DMS79 treated with DMSO at 0.1 percent for 48 hours (cell line): ENCODE measurements at regions not wholly inside any gene's neighbourhood (a gene's known extent, or its start where the extent isn't known, plus 50 kb on each side); places are given as distances from the start of the nearest gene placed in this dataset.
"Not testable (repeated sequence)": the region's sequence is repeated elsewhere in the genome, so short reads cannot be mapped to it uniquely, and the experiment has no call there.

Source experiments
- DNase-seq: peaks from one replicate; lab custom pipeline; 2025; lab: John Stamatoyannopoulos, UW

DNA sequence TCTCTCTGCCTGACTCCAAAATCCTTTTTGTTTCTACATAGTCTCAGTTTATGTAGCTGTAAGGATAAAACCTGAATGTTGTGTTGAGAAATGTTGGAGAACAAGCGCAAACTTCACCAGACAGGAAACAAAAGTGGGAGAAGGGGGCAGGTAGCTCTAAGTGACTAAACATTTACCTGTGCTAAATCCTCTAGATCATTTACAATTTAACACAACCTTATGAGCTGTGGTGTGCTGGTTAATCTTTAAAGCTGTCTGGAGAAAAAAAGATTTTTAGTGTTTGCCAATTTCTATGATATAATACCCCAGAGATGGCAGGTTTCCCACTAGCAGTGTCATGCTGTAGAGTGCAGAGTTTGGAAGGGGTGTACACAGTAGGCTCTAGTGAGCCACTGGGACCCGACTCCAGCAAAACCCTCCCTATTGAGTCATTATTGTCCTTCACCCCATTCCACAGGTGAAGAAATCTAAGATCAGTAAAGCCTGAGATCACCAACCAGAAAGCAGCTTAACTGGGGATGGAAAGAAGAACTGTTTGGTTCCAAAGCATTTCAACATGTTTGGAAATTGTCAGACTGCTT lies 992.0 kb downstream of the DCDC2C start:
- DNase-seq, result no peak

DNA sequence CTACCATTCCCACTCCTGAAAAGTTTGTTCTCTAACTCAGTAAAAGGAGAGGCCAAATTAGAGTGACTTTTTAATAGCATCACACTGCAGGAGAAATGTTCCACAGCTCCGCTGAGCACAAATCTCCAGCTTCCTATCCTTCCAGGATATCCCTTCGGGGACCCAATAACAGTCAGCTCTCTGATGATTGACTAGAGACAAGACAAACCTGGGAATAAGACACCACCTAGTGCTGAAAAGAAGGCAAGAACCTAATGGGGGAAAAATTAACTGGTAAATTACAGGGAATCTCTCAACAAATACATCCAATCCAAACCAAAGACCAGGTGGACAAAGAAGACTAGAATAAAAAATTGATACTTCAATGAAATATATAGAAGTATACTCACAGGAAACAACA lies 977.1 kb upstream of the SOX11 start:
- no peak for DNase-seq

DNA sequence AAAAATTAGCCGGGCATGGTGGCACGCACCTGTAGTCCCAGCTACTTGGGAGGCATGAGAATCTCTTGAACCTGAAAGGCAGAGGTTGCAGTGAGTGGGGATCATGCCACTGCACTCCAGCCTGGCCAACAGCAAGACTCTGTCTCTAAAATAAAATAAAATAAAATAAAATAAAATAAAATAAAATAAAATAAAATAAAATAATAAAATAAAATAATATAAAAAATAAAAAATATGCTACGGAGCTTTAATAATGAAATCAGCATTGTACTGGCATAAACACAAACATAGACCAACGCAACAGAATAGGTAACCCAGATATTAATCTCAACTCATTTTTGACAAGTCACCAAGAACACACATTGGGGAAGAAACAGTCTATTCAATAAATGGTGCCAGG lies 973.4 kb upstream of the SOX11 start:
- DNase-seq, result no peak

DNA sequence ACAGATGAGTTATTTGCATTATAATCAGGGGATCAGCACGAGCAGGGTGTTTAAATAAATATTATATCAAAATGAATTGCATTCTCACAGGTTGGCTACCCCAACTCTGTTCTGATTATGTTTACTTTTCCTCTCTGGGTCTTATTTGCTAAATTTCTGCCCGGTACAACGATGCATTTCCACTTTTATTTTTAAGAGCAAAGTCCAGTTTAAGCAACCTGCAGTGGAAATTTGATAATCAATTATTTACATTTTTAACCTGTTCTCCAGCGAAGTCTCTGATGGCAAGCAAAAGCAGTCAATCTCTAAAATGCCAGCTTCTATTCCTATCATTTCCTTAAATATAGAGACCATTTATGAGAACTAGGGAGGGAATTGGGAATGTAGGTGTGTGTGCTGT lies 966.6 kb upstream of the SOX11 start:
- no peak for DNase-seq

DNA sequence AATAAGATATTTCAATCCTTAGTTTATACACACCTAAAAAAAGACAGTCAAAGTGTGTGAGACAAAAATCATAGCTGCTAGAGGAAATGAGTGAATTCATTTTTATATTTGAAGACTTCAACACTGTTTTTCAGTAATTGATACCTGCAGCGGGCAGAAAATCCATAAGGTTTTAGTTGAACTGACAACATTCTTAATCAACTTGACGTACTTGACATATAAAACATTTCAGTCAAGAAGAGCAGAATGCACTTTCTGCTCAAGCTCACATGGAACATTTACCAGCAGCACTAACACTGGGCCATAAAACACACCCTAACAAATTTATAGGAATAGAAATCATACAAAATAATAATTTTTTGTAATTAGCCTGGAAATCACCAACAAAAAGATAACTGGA lies 959.6 kb upstream of the SOX11 start:
- DNase-seq, result no peak

DNA sequence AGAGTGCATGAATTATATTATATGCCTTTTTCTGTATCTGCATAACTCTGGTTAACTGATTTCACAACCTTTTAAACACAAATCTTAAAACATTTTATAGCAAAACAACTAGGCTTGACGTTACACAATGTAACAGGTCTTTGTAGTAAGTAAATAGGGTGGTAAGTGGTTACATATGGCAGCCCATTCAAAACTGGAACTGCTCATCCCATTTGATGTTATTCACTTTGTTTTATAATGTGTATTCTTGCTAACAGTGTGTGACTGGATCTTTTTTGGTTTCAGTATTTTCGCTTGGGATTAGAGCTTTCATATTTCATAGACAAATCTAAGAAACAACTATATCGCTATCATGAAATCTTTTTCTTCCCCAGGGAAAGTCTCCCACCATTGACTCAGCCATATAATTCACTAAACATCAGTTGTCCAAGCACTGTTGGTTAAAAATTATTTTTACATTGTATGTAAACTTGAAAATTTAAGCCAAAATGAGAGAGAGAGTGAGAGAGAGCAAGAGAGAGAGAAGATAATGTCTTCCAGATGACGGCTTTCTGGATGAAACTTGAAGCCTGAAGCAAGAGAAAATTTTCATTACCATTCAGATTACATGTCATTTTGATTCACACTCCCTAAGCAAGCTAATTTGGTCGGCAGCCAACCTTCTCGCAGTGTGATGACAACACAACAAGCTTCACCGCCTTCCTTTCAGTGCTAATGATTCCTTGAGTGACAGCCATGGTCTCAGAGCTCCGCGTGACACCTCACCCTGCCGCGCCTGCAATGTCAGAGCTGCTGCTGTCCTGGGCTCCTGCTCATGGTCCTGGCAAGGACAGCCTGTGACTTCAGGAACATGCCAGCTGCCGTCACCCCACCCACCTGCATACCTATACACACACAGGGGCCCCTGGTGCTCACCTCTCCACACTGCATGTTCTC lies 946.9 kb upstream of the SOX11 start:
- no peak for DNase-seq

DNA sequence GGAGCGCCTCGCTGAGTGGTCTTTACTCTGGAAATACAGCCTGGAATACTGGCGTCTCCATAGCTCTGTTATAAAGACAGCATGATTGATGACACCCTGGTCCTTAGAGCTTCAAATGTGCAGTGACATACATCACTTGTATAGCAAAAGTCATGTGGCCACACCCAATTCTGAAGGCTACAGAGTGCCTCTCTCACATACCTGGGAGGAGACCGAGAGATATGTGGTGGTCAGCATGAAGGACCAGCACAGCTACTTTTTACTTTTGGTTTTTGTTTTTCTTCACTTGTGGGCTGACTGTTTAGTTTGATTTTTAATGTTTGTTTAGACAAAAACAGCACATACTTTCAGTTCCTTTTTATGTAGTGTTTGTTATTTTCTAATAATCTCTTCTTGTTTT lies 938.5 kb upstream of the SOX11 start:
- DNase-seq, result no peak

DNA sequence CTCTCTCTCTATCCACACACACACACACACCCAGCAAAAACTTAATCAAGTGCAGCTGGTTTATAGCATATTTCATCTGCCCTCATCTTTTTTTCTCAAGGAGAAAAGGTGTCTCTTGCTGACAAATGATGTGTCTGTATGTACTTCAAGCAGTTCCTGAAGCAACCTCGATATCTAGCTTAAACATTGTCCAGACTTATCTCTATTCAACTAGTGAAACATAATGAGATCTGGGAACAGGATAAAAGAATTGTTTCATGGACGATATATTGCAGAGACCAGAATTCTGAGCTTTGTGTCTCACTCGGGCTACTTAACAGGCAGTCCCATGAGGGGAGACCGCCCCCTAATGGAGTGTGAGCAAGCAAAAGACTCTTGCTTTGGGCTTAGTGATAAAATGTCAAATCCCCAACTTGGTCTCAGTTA lies 929.2 kb upstream of the SOX11 start:
- DNase-seq, result no peak

DNA sequence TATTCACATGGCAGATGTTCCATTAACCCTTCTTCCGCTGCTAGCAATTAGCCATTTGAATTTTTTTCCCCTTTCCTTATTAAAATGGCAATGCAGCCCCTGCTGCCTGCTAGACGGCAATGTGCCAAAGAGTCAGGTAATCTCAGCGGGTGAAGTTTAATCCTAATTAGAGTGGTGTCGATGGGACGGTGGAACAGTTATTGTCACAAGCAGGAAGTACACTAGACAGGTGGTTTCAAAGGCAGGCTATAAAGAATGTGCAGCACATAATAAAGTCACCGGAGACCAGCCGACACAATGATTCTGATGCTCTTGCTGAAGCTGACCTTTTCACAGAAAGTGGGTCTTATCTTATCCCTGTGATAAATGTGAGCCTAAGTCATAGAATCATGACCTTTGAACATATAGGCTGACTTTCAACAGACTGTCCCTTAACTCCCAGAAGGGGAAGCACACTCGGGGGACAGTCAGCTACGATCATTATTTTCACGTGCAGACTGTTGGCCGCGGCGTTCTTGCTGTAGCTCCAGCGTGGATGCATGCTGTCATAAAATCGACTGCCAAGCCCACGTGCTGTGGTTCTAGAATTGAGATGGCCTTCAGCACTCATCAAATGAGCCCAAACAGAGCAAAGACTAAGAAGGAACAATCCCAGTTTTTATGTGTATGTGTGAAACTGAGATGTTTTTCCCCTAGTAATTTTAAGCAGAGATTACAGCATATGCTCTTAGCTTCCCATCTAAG lies 926.2 kb upstream of the SOX11 start:
- no peak for DNase-seq

DNA sequence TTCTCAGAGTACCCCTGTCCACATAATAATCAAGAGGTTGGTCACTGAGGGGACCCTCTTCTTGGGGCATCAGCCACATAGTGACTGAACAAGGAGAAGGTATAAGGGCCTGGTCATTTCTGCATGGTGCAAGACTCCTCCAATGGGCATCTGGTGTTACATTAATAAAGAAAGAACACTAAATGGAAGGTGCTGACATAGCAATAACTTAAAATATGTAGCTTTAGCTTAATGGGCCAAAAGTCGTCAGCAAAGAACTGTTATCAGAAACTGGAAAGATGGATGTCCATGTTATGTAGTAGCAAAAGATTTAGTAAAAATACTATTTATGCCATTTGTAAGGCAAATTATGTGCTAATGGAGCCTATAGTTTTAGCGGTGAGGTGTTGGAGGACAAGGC lies 916.5 kb upstream of the SOX11 start:
- no peak for DNase-seq

DNA sequence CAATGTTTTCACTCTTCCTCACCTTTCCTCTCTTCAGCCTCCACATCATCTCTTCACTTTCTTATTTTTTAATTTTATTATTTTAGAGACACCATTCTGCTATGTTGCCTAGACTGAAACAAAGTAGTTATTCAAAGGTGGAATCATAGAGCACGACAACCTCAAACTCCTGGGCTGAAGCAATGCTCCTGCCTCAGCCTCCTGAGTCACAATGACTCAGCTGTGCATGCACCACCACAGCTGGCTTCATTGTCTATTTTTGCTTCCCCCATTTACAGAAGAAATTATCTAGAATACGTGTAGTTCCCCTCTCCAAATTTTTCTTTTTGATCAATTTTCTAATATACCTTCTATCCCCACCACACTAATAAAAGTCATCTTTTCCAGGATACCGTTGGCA lies 911.5 kb upstream of the SOX11 start:
- DNase-seq, result no peak

DNA sequence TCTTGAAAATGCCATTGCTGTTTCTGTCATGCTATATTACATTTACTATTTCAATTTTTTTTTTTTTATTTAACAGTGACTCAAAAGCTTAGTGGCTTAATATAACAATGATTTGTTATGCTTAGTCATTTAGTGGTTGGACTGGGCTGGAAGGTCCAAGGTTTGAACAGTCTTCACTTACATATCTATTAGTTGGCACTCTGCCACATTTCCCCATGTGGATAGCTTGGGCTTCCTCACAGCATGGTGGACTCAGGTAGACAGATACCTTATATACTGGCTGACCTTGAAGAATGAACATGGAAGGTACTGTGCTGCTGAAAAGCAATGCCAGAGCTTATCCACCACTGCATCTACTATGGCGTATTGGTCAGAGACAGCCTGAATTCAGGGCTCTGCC lies 909.5 kb upstream of the SOX11 start:
- no peak for DNase-seq

DNA sequence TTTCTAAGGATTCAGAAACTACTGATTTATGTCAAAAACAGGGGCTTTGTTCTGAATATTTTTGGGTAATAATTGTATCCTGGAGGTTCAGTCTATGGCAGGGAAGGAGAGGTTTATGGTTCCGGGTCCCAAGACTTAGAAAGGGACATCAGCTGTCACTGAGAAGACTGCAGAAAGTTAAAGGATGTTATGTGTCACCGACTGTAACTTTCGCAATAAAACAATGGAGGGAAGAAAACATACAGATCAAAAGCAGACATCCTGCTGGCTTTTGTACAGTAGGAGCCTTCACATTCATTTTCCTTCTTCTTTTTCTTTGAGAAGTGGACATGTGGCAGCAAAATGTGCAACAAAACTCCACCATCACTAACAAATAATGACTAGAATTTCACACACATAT lies 900.7 kb upstream of the SOX11 start:
- DNase-seq, result no peak

DNA sequence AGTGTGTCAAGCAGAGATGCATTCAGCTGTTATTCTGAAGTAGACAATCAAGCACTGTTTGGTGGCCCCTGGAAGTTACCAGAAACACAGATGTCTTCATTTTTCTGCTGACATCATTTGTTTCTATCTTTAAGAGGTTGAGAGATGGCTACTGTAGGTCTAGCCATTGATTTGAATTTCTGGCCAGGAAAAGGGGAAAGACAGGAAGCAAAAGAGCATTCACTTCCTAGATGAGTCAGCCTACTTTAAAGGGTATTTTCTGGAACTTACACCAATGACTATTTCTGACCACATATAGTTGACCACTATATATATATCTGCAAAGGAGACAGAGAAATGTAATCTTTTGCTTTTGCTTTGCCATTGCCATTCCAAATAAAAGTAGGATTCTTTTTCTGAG lies 900.1 kb upstream of the SOX11 start:
- no peak for DNase-seq

DNA sequence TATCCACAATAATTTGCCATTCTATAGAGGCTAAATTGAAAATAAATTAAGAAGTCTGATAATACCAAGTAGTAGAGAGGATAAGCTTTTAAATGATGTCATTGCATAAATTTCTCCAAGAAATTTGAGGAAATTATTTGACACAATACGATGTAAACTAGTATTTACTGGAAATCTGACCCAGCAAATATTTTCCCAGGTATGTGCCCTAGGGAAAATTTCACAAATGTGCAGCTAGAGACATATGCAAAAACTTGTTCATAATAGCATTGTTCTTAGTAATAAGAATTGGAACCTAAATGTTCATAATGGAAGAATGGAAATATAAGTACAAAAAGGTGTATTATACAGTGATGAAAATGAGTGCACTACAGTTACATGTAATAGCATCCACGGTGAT lies 888.8 kb upstream of the SOX11 start:
- no peak for DNase-seq

DNA sequence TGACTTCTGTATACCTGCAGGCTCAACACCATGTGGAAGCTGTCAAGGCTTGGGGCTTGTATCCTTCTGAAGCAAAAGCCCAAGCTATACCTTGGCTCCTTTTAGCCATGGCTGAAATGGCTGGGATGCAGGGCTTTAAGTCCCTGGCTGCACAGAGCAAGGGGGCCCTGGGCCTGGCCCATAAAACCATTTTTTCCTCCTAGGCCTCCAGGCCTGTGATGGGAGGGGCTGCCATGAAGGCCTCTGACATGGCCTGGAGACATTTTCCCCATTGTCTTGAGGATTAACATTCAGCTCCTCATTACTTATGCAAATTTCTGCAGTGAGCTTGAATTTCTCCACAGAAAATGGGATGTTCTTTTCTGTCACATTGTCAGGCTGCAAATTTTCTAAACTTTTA lies 878.0 kb upstream of the SOX11 start:
- not testable (repeated sequence) for DNase-seq

DNA sequence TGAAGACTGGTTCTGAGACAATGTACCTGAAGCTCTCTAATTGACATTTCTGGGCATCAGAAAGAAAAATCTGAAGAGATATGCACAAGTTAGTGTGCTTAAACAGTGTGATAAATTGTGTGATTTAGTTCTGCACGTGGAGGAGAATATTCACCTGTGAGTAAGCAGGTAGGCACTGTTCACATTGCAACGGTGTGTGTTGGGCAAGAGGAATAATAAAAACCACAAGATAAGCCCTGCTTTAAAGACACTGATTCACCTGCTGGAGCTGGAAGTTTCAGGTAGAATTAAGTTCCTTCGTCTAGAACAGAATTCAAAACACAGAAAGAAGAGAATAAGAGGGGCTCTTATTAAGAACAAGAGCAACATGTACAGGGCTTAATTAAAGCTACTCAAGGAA lies 864.3 kb upstream of the SOX11 start:
- DNase-seq, result no peak

DNA sequence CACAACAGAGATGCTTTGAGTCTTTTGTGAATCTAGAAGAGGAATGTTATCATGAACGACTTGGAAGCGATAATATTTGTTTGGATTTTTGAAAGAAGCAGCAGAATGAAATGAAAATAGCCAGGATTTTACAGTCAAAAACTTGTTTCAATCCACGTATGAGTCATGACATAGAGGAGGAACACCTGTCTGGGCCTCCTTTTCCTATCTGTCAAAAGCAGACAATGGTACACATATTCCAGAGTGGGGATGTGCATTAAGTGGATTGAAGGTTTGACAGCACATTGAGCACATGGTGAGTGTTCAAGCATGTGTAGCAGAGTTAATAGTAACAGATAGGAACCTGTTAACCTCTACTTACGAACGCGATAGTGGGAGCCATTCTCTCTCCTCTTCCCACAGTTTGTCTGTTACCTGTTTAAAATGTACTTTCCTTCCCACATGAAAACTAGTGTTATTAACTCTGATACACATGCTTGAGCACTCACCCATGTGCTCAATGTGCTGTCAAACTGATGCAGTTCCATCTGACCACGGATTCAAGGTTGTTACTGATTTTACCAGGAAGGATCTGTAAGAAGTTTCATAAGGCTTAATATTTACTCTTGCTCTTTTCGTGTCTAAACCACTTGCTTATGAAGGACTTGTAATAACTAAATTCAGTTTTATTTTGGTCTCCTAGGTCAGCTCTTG lies 863.4 kb upstream of the SOX11 start:
- DNase-seq, result no peak

DNA sequence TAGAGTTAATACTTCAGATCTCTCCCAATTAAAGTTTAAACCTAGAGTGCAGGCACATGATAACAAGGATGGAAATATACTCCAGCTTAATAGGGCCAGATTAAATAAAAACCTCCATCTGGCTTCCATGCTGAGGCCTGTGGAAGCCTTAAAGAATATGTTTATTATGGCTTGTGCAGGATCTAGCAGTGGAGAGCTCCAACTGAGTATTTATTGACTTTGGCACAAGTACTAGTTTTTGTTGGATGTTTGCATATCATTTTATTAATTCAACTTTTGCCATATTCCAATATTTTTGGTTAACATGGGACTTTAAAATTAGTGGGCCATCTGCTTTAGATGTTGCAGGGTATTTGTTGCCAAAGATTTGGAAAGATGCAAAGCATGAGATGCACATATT lies 860.4 kb upstream of the SOX11 start:
- DNase-seq, result no peak

DNA sequence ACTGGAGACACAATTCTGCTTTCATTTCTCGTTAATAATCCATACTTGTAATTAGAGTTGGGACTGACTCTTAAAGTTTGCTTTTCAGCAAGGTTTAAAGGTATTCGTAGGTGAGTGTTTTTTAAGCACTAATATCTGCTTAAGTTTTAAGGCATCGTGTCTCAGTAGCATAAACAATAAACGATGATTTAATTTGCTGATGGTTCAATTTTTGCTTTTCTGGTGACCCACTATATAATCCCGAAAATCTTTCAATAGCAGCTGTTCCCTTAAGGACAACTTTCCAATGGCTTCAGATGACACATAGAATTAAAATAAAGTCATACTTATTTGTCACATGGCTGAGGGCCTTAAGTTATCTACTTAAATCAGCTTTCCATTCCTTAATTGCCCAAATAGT lies 859.5 kb upstream of the SOX11 start:
- DNase-seq, result no peak

DNA sequence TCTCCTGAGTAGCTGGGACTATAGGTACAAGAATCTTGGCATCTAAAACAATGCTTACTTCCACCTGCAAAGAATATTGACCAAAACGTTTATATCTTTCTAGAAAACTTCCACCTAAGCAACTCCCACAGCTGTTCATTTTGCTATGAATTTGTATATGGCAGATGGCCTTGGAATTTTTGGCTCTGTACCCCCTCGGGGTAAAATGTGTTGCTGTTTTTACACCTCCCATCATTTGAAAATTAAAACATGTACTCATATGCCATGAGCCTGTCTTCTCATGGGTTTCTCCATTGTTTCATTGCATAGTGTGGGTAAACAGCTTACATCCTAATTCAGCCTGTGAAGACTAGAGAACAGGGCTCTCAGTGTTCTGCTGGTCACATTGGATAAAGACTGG lies 853.6 kb upstream of the SOX11 start:
- no peak for DNase-seq

DNA sequence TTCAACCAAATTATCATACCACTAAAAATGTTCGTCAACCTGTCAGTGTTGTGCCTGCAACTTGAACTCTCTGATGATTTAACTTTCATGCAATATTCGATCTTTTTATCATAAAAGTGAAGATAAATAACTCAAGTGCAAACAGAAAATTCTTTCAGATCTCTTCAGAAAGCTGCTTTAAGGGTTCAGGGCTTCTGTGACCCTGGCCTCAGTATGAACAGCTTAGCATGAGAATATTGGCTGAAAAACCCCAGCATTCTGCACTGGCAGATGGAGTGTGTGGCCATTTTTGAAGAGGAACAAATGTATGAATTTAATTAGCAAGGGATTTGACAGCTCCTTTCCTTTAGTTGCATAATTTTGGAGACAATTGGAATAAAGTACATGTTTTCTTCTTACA lies 851.4 kb upstream of the SOX11 start:
- DNase-seq, result no peak

DNA sequence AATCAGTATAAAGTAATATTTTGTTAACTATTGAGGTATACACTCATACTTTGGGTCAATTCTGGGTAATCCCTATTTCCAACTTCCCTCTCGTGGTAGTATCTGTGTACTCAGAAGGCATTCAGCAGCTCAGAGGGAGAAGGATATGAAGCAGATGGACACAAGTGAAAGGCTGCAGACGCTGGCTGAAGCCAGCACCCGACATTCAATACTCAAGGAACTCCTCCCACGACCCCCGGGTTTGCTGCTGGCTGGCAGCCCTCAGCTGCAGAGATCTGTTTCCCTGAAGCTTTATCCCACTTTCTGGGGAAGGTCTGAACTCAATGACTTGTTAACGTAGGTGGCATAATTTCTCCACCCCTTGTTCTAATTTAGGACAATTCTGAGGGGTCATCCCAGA lies 847.3 kb upstream of the SOX11 start:
- no peak for DNase-seq
